ENCODE measurements at regions not wholly inside any gene's neighbourhood (a gene's known extent, or its start where the extent isn't known, plus 50 kb on each side); places are given as distances from the start of the nearest gene placed in this dataset.
A peak's percentile ranks its signal among the peaks of the same experiment; 100 is the strongest.
"Not testable (repeated sequence)": the region's sequence is repeated elsewhere in the genome, so short reads cannot be mapped to it uniquely, and the experiment has no call there.

DNA sequence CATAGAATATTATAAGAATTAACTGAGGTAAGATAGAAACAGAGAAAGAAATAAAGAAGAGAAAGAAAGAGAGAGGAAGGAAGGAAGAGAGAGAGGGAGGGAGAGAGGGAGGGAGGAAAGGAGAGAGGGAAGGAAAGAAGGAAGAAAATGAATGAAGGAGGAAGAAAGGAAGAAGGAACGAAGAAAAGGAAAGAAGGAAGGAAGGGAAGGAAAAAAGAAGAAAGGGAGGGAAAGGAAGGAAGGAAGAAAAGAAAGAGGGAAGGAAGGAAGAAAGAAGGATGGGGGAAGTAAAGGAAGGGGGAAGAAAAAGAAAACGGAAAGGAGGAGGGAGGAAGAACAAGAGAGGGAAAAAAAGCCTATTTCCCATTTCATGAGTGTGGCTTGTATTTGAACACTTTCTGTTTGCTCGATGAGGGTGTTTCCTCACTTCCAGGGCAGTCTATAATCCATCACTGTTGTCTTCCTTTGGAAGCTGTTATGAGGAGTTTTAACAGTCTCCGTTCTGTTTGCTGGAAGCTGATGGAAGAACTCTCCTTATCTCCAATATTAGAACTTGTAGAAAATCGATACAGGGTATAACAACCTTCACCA lies 402.4 kb downstream of the TMEM114 start:
- DNase-seq (ENCODE audit: low spot score), result no peak

DNA sequence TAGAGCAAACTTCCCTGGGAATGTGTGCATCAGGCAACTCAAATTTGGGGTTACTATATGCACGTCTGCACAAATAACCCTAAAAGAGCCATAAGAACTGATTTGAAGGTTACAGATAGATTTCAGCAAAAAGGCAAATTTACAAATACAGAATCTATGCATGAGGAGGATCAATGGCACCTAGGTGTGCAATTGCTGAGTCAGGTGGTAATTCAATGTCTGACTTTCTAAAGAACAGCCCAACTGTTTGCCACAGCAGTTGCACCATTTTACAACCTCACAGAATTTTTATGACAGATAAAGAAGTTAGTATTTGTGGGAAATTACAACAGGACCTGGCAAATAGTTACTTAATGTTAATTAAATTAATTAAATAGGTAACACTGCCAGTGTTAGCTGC lies 405.5 kb downstream of the TMEM114 start:
- no peak for DNase-seq (ENCODE audit: low spot score)

DNA sequence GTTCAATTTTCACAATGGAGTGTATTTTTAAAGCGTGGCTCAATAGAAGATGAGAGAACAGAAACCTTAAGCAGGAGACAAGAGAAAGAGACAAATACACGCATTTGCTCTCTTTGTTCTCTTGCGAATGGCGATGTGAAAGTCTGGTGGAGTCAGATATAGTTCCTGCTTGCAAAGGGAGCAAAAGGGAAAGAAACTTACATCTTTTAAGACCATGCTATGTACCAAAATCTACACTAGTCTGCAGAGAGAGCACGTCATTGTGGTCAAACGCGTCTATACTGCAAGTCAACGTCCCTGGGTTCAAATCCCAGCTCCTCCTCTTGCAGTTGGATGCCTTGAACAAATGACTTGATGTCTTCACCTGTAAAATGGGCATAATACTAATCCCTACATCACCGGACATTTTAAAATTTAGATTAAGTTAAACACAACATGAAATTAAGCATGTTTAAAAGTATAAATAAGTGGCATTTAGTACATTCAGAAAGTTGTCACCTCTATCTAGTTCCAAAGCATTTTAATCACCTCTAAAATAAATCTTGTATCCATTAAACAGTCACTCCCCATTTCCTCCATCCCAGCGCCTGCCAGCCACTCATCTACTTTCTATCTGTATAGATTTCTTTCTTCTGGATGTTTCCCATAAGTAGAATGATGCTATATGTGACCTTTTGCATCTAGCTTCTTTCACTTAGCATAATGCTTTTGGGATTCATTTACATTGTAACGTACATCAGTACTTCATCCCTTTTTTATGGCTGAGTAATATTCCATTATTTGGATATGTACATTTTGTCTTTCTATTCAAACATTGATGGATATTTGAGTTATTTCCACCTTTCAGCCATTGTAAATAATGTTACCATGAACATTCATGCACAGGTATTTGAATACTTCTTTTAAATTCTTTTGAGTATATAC lies 406.9 kb downstream of the TMEM114 start:
- no peak for DNase-seq (ENCODE audit: low spot score)

DNA sequence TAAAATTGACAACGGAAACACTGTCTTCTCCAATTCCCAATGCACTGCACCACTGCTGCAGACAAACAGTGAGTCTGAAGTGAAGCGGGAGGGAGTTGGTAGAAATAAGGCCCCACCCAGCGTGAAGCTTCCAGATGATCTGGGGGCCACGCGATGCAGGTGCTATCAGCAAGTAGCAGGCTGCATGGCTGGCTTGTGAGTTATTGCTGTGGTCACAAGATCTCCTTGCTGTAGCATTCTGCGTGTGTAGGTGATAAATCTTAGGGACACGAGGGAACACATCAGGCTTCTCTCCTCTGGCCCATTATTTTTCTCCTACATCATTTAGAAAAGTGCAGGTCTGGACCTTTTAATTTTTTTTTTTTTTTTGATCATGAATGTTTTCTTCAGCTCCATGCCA lies 407.6 kb downstream of the TMEM114 start:
- DNase-seq (ENCODE audit: low spot score), result no peak

DNA sequence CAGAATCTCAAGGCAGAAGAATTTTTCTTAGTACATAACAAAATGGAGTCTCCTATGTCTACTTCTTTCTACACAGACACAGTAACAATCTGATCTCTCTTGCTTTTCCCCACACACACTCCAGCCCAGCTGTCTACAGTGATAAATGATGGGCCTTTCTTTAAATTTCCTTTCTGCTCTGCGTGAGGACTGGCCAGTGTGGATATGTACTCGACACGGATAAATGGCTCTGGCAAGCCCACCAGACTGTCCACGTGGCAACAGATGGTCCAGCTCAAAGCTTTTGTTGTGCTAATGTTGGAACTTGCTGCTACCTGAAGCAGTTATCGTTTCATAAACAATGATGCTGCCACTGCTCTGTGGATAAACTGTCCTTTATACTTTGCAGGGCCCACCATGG lies 410.7 kb downstream of the TMEM114 start:
- DNase-seq (ENCODE audit: low spot score), result no peak

DNA sequence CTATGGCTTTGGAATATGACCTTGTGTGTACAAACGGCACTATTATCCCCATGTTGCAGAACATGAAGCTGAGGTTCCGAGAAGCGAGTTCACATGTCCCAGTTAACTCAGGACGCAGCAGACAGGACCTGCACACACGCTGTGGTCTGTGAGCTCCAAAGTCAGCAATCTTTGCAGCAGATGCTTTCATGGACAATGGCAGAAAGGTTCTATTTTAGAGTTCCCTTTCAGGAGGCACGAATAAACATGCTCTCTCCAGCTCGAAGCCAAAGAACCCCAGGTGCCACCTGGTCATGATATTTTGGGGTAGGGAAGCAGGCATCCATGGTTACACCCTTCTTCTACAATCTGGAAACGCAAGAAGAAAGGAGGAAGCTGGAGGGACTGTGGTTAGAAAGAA lies 412.0 kb downstream of the TMEM114 start:
- DNase-seq (ENCODE audit: low spot score), result no peak

DNA sequence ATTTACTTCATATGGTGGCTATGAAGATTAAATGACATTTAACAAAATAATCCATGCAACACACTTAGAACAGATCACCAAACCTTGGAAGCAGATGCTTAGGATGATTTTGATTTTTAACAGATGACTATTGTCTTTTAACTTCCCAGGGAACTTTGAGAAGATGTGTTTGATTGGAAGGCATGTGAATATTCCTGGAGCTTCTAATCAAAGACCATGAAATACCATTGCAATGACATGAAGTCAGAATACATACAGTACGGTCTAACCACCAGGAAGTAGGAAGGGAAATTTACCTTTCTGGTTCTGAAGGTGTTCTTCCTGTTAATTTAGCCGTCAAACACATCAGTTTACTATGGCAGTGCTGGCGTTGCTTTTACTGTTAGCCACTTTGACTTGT lies 414.9 kb downstream of the TMEM114 start:
- DNase-seq (ENCODE audit: low spot score), result no peak

DNA sequence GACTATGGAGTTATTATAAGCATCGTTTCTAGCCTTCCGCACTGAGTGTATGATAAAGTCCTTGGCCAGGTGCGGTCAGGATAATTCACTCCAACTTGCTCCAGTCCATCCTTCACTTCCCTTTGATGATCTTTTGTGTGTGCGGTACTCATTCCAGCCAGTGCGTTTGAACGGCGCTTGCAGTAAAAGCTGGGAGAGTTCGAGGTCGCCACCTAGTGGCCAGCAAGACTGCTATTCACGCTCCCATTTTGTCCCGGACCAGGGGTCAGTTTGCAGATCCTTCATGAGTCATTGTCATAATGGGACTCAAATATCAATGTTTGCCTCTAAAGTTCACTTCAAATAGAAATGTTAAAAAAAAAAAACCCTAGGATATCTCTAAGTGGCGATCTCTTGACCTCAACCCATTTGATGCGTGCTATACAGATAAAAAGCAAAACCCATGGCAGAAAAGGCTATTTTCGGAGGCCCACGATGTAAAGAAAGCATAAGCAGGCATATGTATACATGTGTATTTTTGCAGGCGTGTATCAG lies 417.1 kb downstream of the TMEM114 start:
- peak; percentile 83 for DNase-seq (ENCODE audit: low spot score)

DNA sequence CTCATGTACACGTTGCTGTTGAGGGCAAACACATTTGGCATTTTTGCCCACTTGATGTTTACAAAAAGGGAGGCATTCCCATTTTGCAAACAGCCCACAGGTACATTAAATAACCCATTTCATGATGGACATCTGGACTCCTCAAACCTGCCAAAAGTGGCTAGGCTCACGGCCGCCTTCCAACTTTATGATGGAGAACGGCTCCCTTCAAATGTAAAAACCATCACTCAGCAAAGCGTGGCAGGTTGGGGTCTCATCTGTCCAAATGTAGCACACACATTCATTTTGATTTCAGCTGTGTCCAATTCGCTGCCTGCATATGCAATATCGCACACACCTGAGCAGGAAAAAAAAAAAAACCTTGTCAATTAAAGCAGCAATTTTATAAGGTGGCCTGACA lies 417.8 kb downstream of the TMEM114 start:
- no peak for DNase-seq (ENCODE audit: low spot score)

DNA sequence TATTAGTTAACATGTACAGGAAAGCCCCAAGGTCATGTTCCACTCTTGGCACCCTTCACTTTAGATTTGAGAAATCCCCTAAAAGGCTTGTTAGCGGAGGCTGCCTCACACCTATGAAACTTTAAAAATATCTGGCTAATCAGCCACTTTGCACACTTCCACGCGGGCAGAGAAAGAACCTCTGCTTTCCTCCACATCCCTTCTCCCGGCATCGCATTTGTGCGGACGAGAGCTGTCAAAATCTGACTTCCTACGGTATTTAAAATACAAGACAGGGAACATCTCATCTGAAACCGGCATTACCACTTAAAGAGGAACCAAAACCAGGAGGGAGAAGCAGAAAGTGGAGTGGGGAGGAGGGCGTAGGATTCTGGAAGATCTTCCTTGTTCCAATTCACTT lies 422.3 kb downstream of the TMEM114 start:
- DNase-seq (ENCODE audit: low spot score), result no peak

DNA sequence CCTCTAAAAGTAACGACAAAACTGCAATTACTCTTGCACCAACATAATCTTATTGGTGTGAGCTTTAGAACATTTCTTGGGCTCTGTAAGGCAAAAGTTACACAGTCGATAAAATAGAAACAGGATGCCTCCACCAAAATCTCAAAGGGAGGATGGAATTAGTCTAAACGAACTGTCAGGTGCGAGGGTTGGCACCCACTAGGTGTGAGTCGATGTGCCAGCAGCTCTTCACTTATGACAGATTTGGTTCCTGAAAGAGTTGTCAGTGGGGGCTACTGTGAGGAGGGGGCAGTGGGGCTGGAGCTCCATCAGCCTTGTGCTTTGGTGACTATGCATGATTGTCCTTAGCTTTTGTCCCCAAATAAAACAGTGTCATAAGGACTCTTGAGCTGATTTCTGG lies 422.9 kb downstream of the TMEM114 start:
- DNase-seq (ENCODE audit: low spot score), result no peak

DNA sequence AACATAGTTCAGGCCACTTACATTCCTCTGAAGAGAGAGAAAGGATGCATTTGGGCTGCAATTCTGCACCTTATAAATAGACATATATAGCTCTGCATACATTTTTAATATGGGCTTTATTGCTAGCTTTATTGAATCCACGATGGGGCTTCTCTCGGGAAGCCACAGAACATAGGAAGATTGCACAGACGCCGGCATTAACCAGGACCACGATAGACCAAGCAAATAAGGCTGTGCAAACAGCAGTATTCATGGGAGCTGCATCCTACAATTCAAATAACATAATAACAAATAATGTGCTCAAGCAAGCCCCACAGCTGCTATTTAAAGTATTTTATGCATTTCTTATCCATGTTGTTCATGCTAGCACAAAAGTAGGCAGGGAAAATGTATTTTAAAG lies 432.3 kb downstream of the TMEM114 start:
- no peak for DNase-seq (ENCODE audit: low spot score)

DNA sequence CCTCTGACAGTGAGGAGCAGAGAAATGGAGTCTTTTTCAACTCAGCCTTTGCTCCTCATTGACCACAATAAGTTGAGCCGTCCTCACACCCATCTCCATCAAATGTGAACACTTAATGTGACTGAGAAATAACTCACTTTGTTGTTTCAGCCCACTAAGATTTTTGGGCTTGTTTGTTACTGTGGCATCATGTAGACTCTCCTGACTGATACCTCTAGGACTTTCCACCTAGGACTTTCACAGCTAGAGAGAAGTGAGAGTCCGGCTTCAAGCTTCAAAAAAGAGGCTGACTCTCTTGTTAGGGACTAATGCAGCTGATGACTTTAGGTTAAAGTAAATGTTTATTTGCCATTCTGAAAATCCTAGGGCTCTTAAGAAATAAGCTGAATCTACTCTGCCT lies 435.0 kb downstream of the TMEM114 start:
- DNase-seq (ENCODE audit: low spot score), result no peak

DNA sequence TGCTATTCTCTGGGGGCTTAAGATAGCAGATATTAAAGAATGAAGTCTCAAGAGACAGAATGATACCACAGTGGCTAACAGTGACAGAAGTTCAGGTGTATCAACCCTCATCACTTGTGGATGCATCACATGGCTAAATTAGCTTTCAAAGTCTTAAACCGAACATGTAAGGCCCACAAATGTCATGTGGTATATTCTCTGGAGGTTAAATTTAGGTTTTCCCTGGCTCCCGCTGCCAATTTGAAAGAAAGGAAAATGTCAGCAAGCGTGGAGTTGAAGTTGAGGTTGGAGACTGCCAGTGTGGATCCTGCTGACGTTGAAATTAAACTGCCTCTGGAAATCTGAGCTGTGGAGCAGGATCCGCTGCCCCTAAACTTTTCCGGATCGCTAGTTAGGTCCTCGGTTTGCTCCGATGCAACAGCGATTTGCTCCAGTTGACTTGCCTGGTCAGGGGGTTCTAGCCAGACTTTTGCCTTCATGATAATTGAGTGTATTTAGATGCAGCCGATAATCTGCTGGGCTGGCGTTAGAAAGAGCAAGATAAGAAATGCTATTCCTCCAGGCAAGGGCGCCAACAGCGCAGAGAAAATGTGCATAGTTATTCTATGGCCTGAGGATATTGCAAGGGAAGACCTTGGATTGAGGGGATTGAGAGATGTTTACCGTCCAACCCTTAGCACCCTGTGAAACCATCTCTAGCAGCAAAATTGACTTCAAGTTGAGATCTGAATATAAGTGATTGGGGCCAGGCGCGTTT lies 443.9 kb downstream of the TMEM114 start:
- no peak for DNase-seq (ENCODE audit: low spot score)

DNA sequence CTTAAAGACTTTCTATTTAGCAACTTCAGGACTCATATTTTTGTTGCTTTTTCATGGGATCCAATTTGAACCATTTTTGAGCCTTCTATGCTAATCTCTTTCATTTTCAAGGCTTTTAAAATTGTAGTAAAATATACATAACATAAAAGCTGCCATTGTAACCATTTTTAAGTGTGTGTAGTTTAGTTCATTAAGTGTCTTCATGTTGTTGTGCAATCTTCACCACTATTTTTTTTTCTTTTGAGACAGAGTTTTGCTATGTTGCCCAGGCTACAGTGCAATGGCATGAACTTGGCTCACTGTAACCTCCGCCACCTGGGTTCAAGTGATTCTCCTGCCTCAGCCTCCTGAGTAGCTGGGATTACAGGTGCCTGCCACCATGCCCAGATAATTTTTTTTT lies 451.6 kb downstream of the TMEM114 start:
- no peak for DNase-seq (ENCODE audit: low spot score)

DNA sequence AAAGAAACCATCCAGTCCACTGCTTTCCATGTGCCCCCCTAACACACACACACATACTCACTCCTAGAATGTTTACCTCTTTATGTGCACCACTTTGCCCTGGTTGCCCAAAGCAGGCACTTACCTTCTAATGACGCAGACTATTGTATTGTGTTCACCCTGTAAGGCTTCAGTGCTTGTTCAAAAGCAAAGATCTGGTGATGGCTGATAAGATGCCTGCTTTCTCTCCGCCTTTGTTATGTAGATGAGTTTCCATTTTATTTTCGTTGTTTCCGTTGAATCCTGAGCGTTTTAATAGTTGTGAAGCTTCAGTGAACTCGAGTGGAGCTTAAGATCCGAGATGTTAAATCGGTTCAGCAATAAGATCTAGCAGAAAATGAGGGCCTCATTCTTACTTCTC lies 452.7 kb downstream of the TMEM114 start:
- no peak for DNase-seq (ENCODE audit: low spot score)

DNA sequence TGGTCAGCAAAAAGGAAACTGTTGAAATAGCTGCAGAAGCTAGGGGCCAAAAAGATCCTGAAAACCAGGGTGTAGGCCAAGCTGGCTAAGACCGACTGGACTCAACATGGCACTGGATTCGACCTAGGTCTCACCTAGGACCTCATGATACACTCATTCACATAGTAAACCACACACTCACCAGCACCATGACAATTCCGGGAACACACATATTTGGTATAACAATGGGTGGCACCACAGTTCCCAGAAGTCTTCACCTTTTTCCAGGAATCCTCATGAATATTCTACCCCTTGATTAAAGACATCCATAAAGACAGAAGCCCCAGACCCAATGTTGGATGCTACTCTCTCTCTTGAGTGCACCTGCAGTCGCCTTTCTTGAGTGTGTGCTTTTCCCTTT lies 460.1 kb downstream of the TMEM114 start:
- DNase-seq (ENCODE audit: low spot score), result no peak

DNA sequence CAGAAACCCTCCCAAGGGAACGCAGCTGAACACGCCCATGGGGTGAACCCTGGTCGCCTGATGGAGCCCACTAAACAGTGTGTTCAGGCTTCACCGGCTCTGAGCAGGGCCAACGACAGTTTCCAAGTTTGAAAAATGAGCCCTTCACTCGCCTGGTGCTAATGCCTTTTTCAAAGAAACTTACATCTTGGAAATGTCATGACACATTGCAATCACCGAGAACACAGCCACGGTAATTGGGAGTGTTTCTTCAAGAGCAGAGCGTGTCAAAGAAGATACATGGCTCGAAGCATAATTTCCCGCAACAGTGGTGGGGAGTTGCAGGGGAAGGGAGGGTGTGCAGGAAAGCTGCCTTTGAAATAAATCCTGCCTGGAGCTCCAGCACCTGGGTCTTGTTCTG lies 463.2 kb downstream of the TMEM114 start:
- no peak for DNase-seq (ENCODE audit: low spot score)

DNA sequence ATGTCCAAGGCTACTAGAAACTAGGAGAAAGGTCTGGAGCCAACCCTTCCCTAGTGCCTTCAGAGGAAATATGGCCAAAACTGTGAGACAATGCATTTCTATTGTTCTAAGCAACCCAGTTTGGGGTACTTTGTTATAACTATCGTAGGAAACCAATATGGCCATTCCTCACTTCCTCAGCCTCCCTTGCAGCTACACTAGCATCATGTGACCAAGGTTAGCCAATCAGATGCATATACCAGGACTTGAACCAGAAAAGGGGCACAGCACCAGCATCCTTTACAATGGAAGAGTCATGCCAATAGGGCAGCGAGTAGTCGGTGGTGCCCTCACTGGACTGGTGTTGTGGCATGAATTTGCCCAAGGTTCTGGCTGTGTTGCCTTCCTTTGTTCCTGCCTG lies 464.0 kb downstream of the TMEM114 start:
- DNase-seq (ENCODE audit: low spot score), result no peak

DNA sequence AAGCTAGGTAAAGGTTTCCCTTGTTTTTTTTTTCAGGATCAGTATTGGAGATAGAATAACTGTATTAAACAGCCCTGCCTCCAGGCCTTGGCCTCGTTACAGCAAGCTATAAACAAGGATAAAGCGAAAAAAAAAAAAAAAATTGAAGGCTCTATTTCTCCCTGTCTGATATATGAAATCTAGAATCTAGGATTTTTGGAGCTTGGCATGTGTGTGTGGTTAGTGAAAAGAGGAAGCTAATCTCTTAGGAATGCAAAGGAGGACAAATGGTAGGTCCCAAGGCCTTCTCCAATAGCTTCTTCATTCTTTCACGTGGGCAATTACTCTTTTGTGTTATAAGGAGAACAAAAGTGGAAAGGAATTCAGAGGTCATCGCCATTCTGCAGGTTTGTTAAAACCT lies 470.3 kb downstream of the TMEM114 start:
- no peak for DNase-seq (ENCODE audit: low spot score)

DNA sequence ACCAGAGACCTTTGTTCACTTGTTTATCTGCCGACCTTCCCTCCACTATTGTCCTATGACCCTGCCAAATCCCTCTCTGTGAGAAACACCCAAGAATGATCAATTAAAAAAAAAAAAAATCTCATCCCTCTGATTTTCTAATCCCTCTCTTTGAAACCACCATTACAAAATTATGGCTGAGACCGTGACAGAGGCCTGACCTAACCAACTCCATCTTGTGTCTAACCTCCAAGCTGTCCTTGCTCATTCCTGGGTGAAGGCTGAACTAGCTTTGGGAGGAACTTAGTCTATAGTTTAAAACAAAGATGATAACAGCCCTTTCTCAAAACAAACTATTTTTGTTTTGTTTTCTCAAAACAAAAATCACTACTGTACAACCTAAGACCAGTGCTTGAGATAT lies 474.5 kb downstream of the TMEM114 start:
- DNase-seq (ENCODE audit: low spot score), result no peak

DNA sequence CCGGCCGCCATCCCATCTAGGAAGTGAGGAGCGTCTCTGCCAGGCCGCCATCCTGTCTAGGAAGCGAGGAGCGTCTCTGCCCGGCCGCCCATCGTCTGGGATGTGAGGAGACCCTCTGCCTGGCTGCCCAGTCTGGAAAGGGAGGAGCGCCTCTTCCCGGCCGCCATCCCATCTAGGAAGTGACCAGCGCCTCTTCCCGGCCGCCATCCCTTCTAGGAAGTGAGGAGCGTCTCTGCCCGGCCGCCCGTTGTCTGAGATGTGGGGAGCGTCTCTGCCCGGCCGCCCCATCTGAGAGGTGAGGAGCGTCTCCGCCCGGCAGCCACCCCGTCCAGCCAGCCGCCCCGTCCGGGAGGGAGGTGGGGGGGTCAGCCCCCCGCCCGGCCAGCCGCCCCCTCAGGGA lies 475.4 kb downstream of the TMEM114 start:
- not testable (repeated sequence) for DNase-seq (ENCODE audit: low spot score)

DNA sequence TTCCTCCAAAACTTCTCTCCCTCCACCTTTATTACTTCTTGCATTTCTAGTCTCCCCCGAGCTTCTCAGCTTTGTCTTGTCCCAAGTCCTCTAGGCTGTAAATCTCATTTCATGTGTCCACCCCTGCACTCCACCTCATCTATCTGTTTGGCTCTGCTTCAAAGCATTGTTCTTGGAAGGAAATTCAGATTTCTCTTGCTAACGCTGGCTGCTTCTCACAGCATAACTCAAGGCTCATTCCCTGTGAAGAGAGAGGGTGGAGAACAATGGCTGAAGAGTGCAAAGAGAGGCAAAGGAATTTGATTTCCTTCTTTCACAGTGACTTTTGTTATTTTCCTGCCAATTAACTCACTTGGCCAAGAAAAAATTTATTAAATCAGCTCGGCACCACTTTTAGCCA lies 476.5 kb downstream of the TMEM114 start:
- no peak for DNase-seq (ENCODE audit: low spot score)
